CD4-positive, alpha-beta memory T cell (primary cell): ENCODE measurements at regions not wholly inside any gene's neighbourhood (a gene's known extent, or its start where the extent isn't known, plus 50 kb on each side); places are given as distances from the start of the nearest gene placed in this dataset.
"Not testable (repeated sequence)": the region's sequence is repeated elsewhere in the genome, so short reads cannot be mapped to it uniquely, and the experiment has no call there.

Experiments
- CTCF ChIA-PET: fragments of 350-600 bp; sonication (Branson Sonifier 250); formaldehyde crosslinking; loops from one replicate; lab custom pipeline; 2021; ENCODE audit warnings: inconsistent platforms; ENCODE audit not compliant: partially characterized antibody; lab: Charles Lee
- POLR2A ChIA-PET: fragments of 350-600 bp; sonication (Branson Sonifier 250); formaldehyde crosslinking; loops from one replicate; lab custom pipeline; 2021; ENCODE audit not compliant: partially characterized antibody; lab: Charles Lee
- DNase-seq, 5 donors: peaks; one replicate each; pipeline versions ENCODE4 v3.0.0 to v3.0.0-alpha.2; 2020 to 2022; ENCODE audit warnings: mixed read lengths in 1 of 5
- H3K27ac ChIP-seq: one replicate; pipeline ENCODE4 v1.7.0; 2013; ENCODE audit warnings: low read depth, low read length
- H3K27me3 ChIP-seq: 2 replicates; pipeline ENCODE4 v1.7.0; 2013; ENCODE audit warnings: mild to moderate bottlenecking, low read length, moderate library complexity; ENCODE audit not compliant: insufficient read depth
- H3K36me3 ChIP-seq: 2 replicates; pipeline ENCODE4 v1.7.0; 2013; ENCODE audit warnings: mild to moderate bottlenecking, low read length, moderate library complexity; ENCODE audit not compliant: insufficient read depth
- H3K4me1 ChIP-seq: 2 replicates; pipeline ENCODE4 v1.7.0; 2013; ENCODE audit warnings: mild to moderate bottlenecking, low read length, moderate library complexity; ENCODE audit not compliant: insufficient read depth
- H3K4me3 ChIP-seq, 2 donors: one replicate each; pipeline ENCODE4 v1.7.0; 2013; ENCODE audit warnings: low read length in 2 of 2, mild to moderate bottlenecking in 1 of 2
- H3K9me3 ChIP-seq, 2 donors: one replicate each; pipeline ENCODE4 v1.7.0; 2013; ENCODE audit warnings: low read length in 2 of 2, control low read depth in 1 of 2; ENCODE audit not compliant: control insufficient read depth in 1 of 2
- H3K27ac Mint-ChIP-seq, 7 donors: one replicate each; pipeline ENCODE4 v1.8.0; 2020 to 2021; ENCODE audit warnings: mixed read lengths in 7 of 7, mild to moderate bottlenecking in 6 of 7, inconsistent platforms in 3 of 7, moderate library complexity in 3 of 7
- H3K27me3 Mint-ChIP-seq, 2 donors: one replicate each; pipeline ENCODE4 v1.8.0; 2020 to 2021; ENCODE audit warnings: mixed read lengths in 2 of 2
- H3K36me3 Mint-ChIP-seq, 2 donors: one replicate each; pipeline ENCODE4 v1.8.0; 2020 to 2021; ENCODE audit warnings: mixed read lengths in 2 of 2, inconsistent platforms in 1 of 2, mild to moderate bottlenecking in 1 of 2
- H3K4me1 Mint-ChIP-seq, 4 donors: one replicate each; pipeline ENCODE4 v1.8.0; 2020 to 2021; ENCODE audit warnings: mixed read lengths in 4 of 4, mild to moderate bottlenecking in 1 of 4
- H3K4me3 Mint-ChIP-seq, 8 donors: one replicate each; pipeline ENCODE4 v1.8.0; 2020 to 2021; ENCODE audit warnings: mixed read lengths in 8 of 8, mild to moderate bottlenecking in 7 of 8, moderate library complexity in 6 of 8, inconsistent platforms in 3 of 8
- H3K9me3 Mint-ChIP-seq, 8 donors: one replicate each; pipeline ENCODE4 v1.8.0; 2020 to 2021; ENCODE audit warnings: mixed read lengths in 8 of 8, mild to moderate bottlenecking in 5 of 8, inconsistent platforms in 3 of 8, moderate library complexity in 1 of 8
- intact Hi-C: fragments of 100-400 bp; cut with micrococcal nuclease; formaldehyde crosslinking; loops from one replicate; pipeline ENCODE4 v1.15.1; 2023

DNA sequence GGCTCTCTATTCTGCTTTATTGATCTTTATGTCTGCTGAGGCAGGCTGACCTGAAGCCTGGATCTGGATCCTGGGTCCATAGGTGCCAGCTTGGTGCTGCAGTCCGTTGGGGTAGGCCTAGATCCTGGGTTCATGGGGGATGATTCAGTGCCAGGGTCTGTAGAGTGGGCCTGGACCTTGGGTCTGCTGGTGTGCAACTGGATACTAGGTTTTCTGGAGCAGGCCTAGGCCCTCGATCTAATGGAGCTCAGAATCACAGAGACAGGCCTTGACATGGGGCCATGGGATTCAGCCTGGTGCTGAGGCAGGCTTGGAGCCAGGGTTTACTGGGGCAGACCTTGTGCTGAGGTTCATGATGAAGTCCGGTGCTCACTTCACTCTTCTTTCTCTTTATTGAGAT, 358.6 kb downstream of the TEX13C start:
- intact Hi-C loops = no loop called here
- no peak overlapping the region for H3K27ac ChIP-seq
- Mint-ChIP-seq H3K36me3 (no peaks in the 10 kb centered on the region), H3K9me3 (peaks cover 0 to 9% (median 2%) of the 10 kb centered on the region in 8 donors), H3K27ac (no peak overlapping the region), H3K4me1 (no peaks in the 10 kb centered on the region), H3K4me3 (no peak overlapping the region), H3K27me3 (no peaks in the 10 kb centered on the region)
- no peak overlapping the region for H3K4me3 ChIP-seq
- H3K9me3 ChIP-seq = no peaks in the 10 kb centered on the region
- no peak for DNase-seq
- POLR2A ChIA-PET = no interaction called here
- CTCF ChIA-PET = no interaction called here
- H3K36me3 ChIP-seq = no peaks in the 10 kb centered on the region
- no peaks in the 10 kb centered on the region for H3K27me3 ChIP-seq
- H3K4me1 ChIP-seq = no peaks in the 10 kb centered on the region

GRCh38 chrX:125680366-125680765, 360.7 kb downstream of the TEX13C start:
- H3K4me3 Mint-ChIP-seq = no peak overlapping the region
- ChIA-PET CTCF (no interaction called here), POLR2A (no interaction called here)
- Histone ChIP-seq H3K9me3 (no peaks in the 10 kb centered on the region), H3K4me3 (no peak overlapping the region), H3K4me1 (no peaks in the 10 kb centered on the region), H3K36me3 (no peaks in the 10 kb centered on the region), H3K27me3 (no peaks in the 10 kb centered on the region), H3K27ac (no peak overlapping the region)
- intact Hi-C loops = no loop called here
- H3K4me1 Mint-ChIP-seq = no peaks in the 10 kb centered on the region
- DNase-seq = no peak
- H3K9me3 Mint-ChIP-seq = peaks cover 0 to 9% (median 2%) of the 10 kb centered on the region in 8 donors
- no peak overlapping the region for H3K27ac Mint-ChIP-seq
- H3K36me3 Mint-ChIP-seq = no peaks in the 10 kb centered on the region
- H3K27me3 Mint-ChIP-seq = no peaks in the 10 kb centered on the region

DNA sequence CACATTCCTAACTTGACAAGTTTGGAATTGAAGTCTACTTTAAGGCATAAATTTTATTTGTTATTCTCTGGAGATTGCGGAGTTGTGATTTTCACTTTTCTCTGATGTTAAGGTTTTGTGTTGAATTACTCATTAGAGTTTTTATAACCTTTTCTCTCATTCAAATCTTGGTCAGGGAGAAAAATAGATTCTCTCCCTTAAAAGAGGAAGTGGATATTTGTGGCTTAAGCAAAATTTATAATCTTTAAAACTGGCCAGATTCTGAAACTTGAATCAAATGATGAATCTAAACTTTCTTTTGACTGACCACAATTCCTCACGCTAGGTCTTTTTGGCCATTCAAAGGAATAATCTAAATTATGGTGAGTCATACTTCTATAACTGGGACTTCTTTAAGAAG, 361.4 kb downstream of the TEX13C start:
- Histone ChIP-seq H3K4me3 (no peak overlapping the region), H3K9me3 (no peaks in the 10 kb centered on the region), H3K36me3 (no peaks in the 10 kb centered on the region), H3K27ac (no peak overlapping the region), H3K27me3 (no peaks in the 10 kb centered on the region), H3K4me1 (no peaks in the 10 kb centered on the region)
- intact Hi-C loops = no loop called here
- no peak for DNase-seq
- Mint-ChIP-seq H3K4me3 (no peak overlapping the region), H3K36me3 (no peaks in the 10 kb centered on the region), H3K9me3 (peaks cover 0 to 9% (median 2%) of the 10 kb centered on the region in 8 donors), H3K27ac (no peak overlapping the region), H3K4me1 (no peaks in the 10 kb centered on the region), H3K27me3 (no peaks in the 10 kb centered on the region)
- ChIA-PET POLR2A (no interaction called here), CTCF (no interaction called here)

- no peak overlapping the region for H3K4me3 Mint-ChIP-seq
- Histone ChIP-seq H3K9me3 (no peaks in the 10 kb centered on the region), H3K36me3 (no peaks in the 10 kb centered on the region), H3K27me3 (no peaks in the 10 kb centered on the region), H3K27ac (no peak overlapping the region), H3K4me1 (no peaks in the 10 kb centered on the region), H3K4me3 (no peak overlapping the region)
- ChIA-PET CTCF (no interaction called here), POLR2A (no interaction called here)
- H3K36me3 Mint-ChIP-seq = no peaks in the 10 kb centered on the region
- intact Hi-C loops = no loop called here
- no peak for DNase-seq
- H3K4me1 Mint-ChIP-seq = no peaks in the 10 kb centered on the region
- H3K9me3 Mint-ChIP-seq = peaks cover 0 to 7% (median 2%) of the 10 kb centered on the region in 8 donors
- no peaks in the 10 kb centered on the region for H3K27me3 Mint-ChIP-seq
- H3K27ac Mint-ChIP-seq = no peak overlapping the region
Measured at GRCh38 chrX:125681507-125681906, 361.8 kb downstream of the TEX13C start.

- H3K4me3 ChIP-seq, H3K36me3 ChIP-seq, DNase-seq, H3K4me1 Mint-ChIP-seq, H3K27me3 ChIP-seq, H3K36me3 Mint-ChIP-seq, H3K9me3 ChIP-seq, H3K27me3 Mint-ChIP-seq, H3K4me3 Mint-ChIP-seq, H3K4me1 ChIP-seq, intact Hi-C loops, H3K9me3 Mint-ChIP-seq, H3K27ac Mint-ChIP-seq, POLR2A ChIA-PET, H3K27ac ChIP-seq, CTCF ChIA-PET: not testable (repeated sequence)
Measured at GRCh38 chrX:125690522-125690921, 370.9 kb downstream of the TEX13C start.

DNA sequence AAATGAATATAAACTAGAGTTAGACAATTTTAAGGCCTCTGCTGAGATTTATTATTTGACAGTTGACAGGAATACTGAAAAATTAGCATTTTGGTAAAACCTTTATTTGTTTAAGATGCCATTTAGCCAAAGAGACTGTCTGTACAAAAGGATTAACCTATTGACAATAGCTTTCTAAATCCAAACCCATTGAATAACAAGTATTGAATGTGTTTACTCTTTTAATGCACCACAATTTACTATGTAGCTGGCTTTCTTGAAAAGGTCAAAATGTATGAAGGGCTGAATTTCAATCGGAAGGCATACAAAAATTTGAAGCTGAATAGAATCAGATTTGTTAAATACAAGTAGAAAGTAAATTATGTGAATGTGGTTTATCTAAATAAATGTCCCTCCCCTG, 374.5 kb downstream of the TEX13C start:
- Histone ChIP-seq H3K4me3 (no peak overlapping the region), H3K27me3 (no peaks in the 10 kb centered on the region), H3K36me3 (no peaks in the 10 kb centered on the region), H3K9me3 (no peaks in the 10 kb centered on the region), H3K27ac (no peak overlapping the region), H3K4me1 (no peaks in the 10 kb centered on the region)
- H3K4me3 Mint-ChIP-seq = no peak overlapping the region
- H3K27me3 Mint-ChIP-seq = no peaks in the 10 kb centered on the region
- H3K36me3 Mint-ChIP-seq = no peaks in the 10 kb centered on the region
- intact Hi-C loops = no loop called here
- H3K4me1 Mint-ChIP-seq = no peaks in the 10 kb centered on the region
- H3K27ac Mint-ChIP-seq = no peak overlapping the region
- CTCF ChIA-PET = no interaction called here
- POLR2A ChIA-PET = no interaction called here
- H3K9me3 Mint-ChIP-seq = peaks cover 0 to 2% (median 0%) of the 10 kb centered on the region in 8 donors
- no peak for DNase-seq

- ChIA-PET CTCF (no interaction called here), POLR2A (no interaction called here)
- Histone ChIP-seq H3K4me3 (no peak overlapping the region), H3K36me3 (no peaks in the 10 kb centered on the region), H3K27me3 (no peaks in the 10 kb centered on the region), H3K9me3 (no peaks in the 10 kb centered on the region), H3K27ac (no peak overlapping the region), H3K4me1 (no peaks in the 10 kb centered on the region)
- Mint-ChIP-seq H3K4me1 (peaks cover 0 to 1% (median 0%) of the 10 kb centered on the region in 4 donors), H3K27me3 (no peaks in the 10 kb centered on the region), H3K4me3 (no peak overlapping the region), H3K9me3 (peaks cover 0 to 6% (median under 1%) of the 10 kb centered on the region in 8 donors), H3K27ac (no peak overlapping the region), H3K36me3 (no peaks in the 10 kb centered on the region)
- no peak for DNase-seq
- intact Hi-C loops = no loop called here
Measured at GRCh38 chrX:125709074-125709473, 389.4 kb downstream of the TEX13C start.

DNA sequence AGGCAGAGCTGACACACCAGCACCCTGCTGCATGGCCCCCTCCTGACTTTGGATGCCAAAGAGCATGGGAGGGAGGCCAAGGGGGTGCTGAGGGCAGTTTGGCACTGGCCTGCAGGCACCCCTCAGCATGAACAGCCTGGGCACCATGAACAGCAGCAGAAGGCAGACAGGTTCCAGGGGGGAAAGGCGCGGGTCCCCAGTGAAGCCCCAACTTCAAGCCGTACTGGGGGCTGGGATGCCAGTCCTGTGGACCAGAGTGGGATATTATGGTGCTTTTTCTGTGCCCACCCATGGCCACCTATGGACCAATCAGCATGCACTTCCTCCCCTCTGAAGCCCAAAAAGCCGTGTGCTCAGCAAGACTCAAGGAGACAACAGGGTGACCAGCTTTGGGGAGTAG, 389.9 kb downstream of the TEX13C start:
- no peaks in the 10 kb centered on the region for H3K4me1 ChIP-seq
- no peaks in the 10 kb centered on the region for H3K36me3 Mint-ChIP-seq
- H3K4me1 Mint-ChIP-seq = peaks cover 0 to 1% (median 0%) of the 10 kb centered on the region in 4 donors
- intact Hi-C loops = no loop called here
- H3K4me3 Mint-ChIP-seq = no peak overlapping the region
- no peak overlapping the region for H3K27ac ChIP-seq
- POLR2A ChIA-PET = no interaction called here
- no peaks in the 10 kb centered on the region for H3K27me3 Mint-ChIP-seq
- no peaks in the 10 kb centered on the region for H3K9me3 ChIP-seq
- CTCF ChIA-PET = no interaction called here
- no peaks in the 10 kb centered on the region for H3K36me3 ChIP-seq
- H3K27ac Mint-ChIP-seq = no peak overlapping the region
- peaks cover 0 to 6% (median under 1%) of the 10 kb centered on the region in 8 donors for H3K9me3 Mint-ChIP-seq
- H3K27me3 ChIP-seq = no peaks in the 10 kb centered on the region
- no peak for DNase-seq
- H3K4me3 ChIP-seq = no peak overlapping the region
